Lower leg skin (tissue), 4 donors: ENCODE measurements at regions not wholly inside any gene's neighbourhood (a gene's known extent, or its start where the extent isn't known, plus 50 kb on each side); places are given as distances from the start of the nearest gene placed in this dataset.

ENCODE experiments used
- DNase-seq, 2 donors: peaks; one replicate each; pipeline ENCODE4 v3.0.0-alpha.2; 2019; ENCODE audit warnings: low spot score in 2 of 2
- H3K4me3 ChIP-seq: fragments of 200-600 bp; sonication (generic); 2 replicates; pipeline ENCODE4 v1.5.1; 2017; ENCODE audit warnings: mild to moderate bottlenecking, low read depth; ENCODE audit not compliant: poor library complexity, severe bottlenecking
- CTCF ChIP-seq, 3 donors: fragments of 450-650 bp; IDR thresholded peaks; one replicate each; pipeline ENCODE4 v1.5.1; 2016; ENCODE audit warnings: antibody characterized with exemption in 3 of 3, mild to moderate bottlenecking in 3 of 3, moderate library complexity in 2 of 3
- POLR2A ChIP-seq, 2 donors: fragments of 450-650 bp; IDR thresholded peaks; one replicate each; pipeline ENCODE4 v1.6.1; 2016 to 2017; ENCODE audit warnings: antibody characterized with exemption in 2 of 2, mild to moderate bottlenecking in 1 of 2, moderate library complexity in 1 of 2
- WGBS, 2 donors: methylation state at CpG; one replicate each; pipeline ENCODE4 v1.1.5; 2018; 5-methylcytosine and 5-hydroxymethylcytosine counted together
- intact Hi-C: fragments of 100-400 bp; cut with DNase I; formaldehyde crosslinking; loops from one replicate; pipeline ENCODE4 v1.15.0; 2023; ENCODE audit warnings: low total_unique reads

- no peak for TF ChIP-seq CTCF (IDR thresholded peaks at IDR 0.05)
- no peak for TF ChIP-seq POLR2A (IDR thresholded peaks at IDR 0.05)
- no peak overlapping the region for H3K4me3 ChIP-seq
- DNase-seq, result no peak
- intact Hi-C loops, result no loop called here
- WGBS, 2 donors, result 32 to 55% methylated on average over 4 of the region's 4 CpGs
These were observed 1390.5 kb upstream of the ZEB2 start for GRCh38 chr2:145910416-145910815.

GRCh38 chr2:145909766-145910165 is 1389.8 kb upstream of the ZEB2 start:
- TF ChIP-seq CTCF (IDR thresholded peaks at IDR 0.05) (no peak), POLR2A (IDR thresholded peaks at IDR 0.05) (no peak)
- H3K4me3 ChIP-seq, result no peak overlapping the region
- intact Hi-C loops, result no loop called here
- DNase-seq, result no peak

- DNase-seq, result no peak
- TF ChIP-seq POLR2A (IDR thresholded peaks at IDR 0.05), result no peak
- TF ChIP-seq CTCF (IDR thresholded peaks at IDR 0.05), result no peak
- intact Hi-C loops, result no loop called here
- 71 to 73% methylated on average over 5 of the region's 5 CpGs for WGBS, 2 donors
- no peak overlapping the region for H3K4me3 ChIP-seq
These were observed 1389.3 kb upstream of the ZEB2 start for GRCh38 chr2:145909175-145909755.

- WGBS, 2 donors, result 63 to 92% methylated on average over 1 of the region's 1 CpG
- no peak for DNase-seq
- no peak overlapping the region for H3K4me3 ChIP-seq
- intact Hi-C loops, result no loop called here
- TF ChIP-seq POLR2A (IDR thresholded peaks at IDR 0.05) (no peak), CTCF (IDR thresholded peaks at IDR 0.05) (no peak)
These were observed 1386.4 kb upstream of the ZEB2 start for GRCh38 chr2:145906354-145906753.

- DNase-seq, result no peak
- WGBS, 2 donors, result 82 to 89% methylated on average over 1 of the region's 1 CpG
- H3K4me3 ChIP-seq, result no peak overlapping the region
- TF ChIP-seq CTCF (IDR thresholded peaks at IDR 0.05) (no peak), POLR2A (IDR thresholded peaks at IDR 0.05) (no peak)
- intact Hi-C loops, result no loop called here
These were observed 1385.5 kb upstream of the ZEB2 start for GRCh38 chr2:145905371-145905770.

GRCh38 chr2:145897151-145897550 is 1377.2 kb upstream of the ZEB2 start:
- H3K4me3 ChIP-seq, result no peak overlapping the region
- DNase-seq, result no peak
- intact Hi-C loops, result no loop called here
- no peak for TF ChIP-seq POLR2A (IDR thresholded peaks at IDR 0.05)
- no peak for TF ChIP-seq CTCF (IDR thresholded peaks at IDR 0.05)
- WGBS, 2 donors, result 93% methylated on average over 6 of the region's 6 CpGs
